AG08395 (cell line): ENCODE measurements at regions not wholly inside any gene's neighbourhood (a gene's known extent, or its start where the extent isn't known, plus 50 kb on each side); places are given as distances from the start of the nearest gene placed in this dataset.

Experiments used
- DNase-seq: peaks from one replicate; pipeline ENCODE4 v3.0.0; 2012; ENCODE audit warnings: mixed read lengths, low spot score

DNA sequence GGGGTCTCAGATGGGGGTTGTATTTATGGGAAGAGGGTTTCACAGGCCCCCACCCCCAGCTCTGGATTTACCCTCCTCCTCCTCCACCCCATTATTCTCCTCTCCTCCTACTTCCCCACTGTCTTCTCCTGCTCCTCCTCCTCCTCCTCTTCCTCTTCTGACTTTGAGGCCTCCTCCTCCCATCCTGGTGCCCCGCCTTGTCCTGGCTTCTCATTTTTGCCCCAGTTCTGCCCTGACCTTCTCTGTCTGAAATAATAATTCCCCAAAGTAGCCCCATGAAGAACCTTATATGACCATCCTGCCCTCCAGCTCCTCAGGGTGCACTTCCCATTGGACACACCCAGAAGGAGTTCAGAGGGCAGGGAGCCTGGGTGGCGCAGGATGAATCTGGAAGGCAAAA, 351.4 kb upstream of the GATB start:
- no peak for DNase-seq

DNA sequence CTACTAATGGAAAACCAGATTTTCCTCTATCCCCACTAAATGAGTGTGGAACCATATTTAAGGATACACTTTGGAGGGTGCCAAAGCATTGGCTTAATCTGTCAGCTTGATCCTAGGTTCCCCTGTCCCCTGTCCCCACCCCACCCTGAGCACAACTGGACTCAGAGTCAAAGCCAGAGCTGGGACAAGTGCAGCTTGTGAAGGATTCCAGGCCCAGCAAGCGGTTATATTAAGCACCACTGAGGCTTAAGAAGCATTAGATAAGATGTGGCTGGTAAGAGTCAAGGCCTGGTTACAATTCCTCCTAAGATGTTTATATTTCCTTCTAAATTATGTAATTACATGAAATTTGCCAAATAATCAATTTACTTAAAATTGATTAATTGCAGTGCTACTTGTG, 350.0 kb upstream of the GATB start:
- no peak for DNase-seq

DNA sequence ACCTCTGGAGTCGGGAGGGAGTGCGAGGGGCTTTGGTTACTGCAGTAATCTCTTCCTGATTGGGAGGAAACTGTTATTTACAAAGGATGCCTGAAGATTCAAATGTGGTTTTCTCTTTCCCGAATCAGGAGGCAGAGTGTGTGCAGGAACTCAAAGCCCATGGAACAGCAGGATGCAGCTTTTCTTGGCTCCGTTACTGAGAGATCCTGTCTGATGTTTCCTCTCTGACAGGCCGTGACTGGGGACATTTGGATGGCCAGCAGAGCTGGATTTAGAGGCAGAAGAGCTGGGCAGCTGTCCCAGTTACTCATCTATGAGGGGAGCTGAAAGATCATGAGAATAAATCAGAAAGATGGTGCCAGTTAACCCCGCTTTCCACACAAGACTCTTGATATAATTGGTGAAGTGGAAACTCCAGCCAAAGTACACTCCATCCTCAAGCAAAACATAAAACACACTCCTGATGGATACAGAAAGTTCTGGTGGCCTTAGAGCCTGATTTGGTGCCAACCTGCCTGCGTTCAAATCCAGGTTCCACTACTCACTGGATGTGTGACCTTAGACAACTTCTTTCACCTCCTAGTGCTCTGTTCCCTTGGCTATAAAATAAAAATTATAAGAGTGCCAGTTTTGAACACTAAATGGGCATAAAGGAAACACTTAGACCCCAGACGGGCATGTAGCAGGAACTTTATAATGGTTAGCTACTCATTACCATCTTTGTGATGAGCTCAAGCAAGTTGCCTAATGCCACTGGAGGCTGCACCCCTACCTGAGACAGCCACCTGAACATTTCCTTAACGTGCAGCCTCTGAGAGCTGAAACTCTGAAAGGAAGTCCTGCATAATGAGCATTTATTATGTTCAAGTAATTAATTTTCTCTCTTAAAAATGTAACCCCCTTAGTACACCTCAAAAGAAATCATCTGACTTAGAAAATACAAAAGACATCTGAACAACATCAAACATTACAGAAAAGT, 349.0 kb upstream of the GATB start:
- peak; percentile 36 for DNase-seq

DNA sequence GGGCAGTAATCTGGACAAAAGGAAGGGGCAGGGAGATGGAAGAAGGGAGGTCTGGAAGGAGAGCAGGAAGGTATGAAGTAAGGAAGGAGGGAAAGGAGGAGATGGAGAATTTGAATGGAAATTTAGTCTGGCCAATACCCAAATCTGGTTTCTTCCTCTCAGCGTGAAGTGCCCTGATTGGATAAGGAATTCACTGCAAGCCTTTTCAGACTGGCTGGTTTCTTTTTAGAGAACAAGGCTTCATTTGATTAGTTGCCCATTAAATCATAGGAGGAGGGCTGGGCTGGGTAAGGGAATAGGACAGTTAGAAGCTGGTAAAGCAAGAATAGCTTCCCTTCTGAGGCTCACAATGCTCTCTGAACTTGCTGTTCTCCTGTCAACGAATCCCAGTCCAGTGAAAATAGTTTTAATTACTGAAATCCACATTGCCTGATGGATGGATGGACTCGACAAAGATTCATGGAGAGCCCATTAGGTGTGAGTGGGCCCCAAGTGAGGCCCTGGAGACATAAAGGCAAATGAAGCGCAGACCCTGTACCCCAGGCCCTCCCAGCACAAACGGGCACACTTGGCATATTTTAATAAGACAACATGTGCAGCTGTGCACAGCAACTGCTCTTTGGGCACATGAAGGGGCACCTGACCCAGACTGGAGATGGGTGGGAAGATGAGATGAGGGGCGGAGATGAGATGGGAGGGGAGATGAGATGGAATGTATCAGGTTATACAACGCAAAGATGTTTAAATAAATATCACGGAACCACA, 347.1 kb upstream of the GATB start:
- no peak for DNase-seq

DNA sequence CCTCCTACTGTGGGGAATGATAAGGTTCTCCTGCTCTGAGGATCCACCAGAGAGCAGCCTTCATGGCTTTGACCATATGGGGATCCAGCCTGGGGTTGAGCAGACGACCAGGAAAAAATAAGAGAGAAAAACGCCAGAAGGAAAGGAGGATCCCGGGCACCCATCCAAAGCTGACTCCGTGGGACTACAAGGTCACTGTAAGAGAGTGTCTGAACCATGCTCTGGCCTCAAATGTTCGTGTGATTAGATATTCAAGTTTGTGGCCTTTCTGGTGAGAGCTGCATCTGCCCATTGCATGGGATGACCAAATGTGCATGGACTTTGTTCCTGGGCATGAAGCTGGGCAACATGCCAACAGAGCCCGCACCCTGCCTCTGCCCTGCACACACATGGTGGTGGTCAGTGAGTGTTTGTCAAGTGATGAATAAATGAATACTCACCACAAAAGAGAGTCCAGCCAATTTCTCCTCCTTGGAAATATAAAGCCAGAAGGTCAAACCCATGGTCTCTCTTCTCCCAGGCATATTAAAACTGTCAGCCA, 346.0 kb upstream of the GATB start:
- no peak for DNase-seq

DNA sequence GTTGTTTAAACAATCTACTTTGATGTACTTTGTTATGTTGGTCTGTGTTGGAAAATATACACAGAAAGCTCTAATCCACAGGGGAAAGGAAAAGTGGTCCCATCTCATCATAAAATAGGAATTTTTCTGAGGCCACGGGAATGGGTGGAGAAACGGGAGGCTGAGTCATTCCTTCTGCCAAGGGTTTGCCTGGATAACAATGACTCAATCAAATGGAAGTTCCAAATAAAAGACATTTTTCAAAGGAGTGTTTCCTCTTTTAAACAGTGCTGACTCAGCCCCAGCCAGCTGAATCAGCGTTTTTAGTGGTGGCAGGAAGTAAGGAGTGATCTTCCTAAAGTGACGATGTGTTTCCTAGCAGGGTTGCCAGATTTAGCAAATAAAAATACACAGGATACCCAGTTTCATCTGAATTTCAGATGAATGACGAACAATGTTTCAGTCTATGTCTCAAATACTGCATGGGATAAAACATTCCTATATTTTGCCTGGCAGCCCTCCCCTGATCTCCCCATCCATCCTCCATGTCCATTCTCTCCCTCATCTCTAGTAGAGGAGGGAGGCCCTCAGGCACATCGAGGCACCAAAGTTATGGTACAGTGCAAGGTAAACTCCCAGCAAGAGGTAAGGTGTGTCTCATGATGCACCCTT, 345.4 kb upstream of the GATB start:
- DNase-seq = peak; percentile 91

DNA sequence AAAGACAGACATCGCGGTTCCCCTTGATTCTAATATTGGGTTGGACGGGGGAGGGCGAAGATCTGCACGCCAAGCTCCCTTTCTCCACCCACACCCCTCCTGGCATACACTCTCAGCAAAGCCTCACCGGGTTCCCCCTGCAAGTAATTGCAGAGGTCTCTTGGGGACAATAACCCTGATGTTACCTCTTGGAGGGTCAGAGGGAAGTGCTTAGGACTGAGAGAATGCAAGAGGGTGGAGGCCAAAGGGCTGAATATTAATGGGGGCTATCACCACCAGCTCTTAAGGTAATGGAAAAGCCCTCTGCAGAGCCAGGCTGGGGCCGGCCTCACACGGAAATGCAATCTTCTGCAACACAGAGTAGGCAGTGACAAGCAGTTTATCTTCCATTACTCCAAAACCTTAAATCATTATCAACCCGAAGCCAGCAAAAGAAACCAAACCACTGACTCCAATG, 344.1 kb upstream of the GATB start:
- no peak for DNase-seq

DNA sequence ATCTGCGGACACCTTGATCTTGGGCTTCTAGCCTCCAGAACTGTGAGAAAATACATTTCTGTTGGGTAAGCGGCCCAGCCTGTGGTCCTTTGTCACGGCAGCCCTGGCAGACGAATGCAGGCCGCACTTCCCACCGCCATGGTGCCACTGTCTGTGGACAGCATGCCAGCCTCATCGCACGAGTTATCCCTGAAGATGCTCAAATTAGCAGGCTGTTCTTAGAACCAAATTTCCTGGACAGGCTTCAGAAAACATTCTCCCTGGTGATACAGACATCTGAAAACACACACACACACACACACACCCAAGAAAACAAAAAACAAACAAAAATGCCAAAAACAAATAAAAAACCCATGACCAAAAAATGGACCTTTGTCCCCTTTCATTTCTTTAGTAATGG, 343.5 kb upstream of the GATB start:
- DNase-seq = no peak

DNA sequence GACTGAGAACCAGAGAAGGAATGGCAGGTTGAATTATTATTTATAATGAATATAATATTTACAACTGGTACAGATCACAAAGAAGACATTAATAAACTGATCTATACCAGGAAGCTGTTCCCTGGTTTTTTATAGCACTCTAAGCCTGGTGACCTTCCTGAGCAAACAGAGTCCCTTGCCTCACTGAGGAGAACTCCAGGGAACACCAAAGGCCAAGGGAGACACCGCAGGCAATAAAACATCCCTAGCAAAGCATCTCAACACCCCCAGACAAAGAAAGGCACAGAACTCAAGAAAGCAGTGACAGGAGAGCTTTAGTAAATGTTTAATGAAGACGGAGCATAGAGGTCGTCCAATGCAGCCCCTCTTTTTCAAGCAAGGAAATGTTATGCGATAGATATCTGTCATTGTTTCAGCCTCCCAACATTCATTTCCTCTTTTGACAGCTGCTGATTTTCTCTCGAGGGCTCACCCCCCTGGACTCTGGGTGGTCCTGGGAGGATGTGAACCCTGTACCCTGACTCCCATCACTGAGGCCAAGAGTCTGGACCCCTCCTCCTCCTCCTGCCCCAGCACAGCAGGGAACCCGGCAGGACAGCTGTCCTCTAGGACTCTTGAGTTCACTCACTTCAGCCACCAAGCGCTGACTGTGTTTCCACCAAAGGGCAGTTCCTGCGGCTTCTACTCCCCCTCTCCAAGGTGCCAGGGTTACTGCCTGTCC, 342.5 kb upstream of the GATB start:
- no peak for DNase-seq

DNA sequence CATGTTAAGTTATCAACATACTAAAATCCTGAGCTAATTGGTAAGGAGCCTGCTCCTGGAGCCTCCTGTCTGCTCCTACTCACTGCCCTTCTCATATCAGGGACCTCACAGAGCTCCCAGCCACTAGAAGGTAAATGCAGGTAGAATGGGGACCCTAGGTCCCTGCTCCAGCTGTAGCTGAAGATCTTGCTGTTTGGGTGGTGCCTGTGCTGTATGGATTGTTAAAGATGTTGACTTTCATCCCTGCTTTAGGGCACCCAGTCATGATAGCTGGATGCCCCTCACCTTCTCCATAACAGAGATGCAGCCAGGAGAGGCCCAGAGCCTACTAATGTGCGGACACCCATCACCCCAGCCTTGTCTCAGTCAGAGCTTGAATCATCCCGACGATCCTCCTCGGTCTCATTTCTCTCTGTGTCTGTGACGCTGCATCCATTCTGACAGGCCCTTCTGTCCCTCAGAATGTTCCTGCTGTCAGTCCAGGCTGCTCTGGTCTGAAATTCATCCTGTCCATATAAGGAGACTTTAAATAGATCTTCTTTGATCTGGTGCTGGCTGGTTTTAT, 341.7 kb upstream of the GATB start:
- DNase-seq = no peak

DNA sequence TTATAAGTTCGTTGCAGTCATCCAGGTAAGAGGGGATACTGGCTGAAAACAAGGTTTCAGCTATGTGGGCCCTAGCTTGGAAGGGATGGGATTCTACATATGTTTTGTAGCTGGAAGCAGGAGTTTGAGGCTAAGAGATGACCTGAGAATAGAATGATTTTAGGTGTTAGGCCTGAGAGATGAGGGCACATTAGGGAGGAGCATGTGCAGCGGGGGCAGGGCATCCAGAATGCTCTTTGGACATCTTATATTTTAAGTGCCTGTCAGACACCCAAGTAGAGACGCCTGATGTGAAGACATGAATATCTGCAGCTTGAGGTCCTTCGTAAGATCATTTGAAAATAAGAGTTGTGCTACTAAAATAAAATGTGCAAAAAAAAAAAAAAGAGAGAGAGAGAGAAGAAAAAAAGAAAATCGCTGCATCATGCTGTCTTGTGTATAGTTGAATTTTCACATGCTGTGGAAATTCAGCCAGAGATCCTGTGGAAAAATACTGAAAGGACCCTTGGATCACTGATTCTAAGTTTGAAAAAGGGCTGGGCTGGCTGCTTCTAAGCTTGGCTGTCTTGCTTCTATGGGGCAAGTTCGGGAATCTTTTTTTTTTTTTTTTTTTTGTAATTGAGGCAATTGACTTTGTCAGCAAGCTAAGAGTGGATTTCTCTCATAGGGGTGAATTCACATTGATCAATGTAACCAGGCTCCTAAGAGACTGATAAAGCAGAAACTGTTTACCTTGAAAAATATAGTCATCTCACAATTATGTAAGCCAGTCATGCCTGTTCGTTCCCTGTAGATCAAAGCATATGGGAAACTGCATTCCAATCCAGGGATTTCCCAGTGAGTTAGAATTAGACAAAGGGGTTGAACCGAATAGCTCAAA, 341.0 kb upstream of the GATB start:
- no peak for DNase-seq

DNA sequence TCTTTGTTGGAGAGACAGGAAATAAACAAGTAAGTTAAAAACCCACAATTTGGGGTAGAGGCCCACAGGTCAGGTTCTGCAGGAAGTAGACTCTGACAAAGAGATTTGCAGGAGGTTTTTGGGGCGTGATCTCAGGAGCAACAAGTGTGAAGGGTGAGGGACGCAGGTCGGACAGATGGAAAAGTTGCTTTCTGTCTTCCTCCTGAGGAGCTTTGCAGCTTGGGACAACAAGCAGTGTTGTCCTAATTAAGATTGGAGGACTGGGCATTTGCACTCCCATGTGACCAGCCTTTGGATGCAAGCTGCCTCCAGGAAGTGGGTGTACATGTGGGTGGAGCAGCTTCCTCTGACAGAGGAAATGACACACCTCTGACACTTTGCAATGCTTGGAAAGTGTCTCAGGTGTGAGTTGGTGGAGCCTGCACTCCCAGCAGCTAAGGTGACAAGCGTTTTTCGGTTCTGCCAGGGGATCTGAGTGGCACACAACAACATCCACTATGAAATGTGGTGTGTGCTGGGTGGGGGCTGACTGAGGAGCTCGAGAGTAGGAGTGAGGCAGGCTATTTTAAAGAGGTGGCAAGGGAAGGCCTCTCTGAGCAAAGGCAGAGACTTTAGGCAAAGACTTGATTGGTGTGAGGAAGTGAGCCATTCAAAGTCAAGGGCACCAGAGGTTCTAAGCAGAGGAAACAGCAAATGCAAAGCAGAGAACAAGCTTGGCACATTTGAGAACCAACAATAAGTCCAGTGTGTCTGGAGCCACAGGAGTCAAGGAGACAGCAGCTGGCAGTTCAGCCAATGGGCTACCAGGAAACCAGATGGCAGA, 339.8 kb upstream of the GATB start:
- DNase-seq = no peak

DNA sequence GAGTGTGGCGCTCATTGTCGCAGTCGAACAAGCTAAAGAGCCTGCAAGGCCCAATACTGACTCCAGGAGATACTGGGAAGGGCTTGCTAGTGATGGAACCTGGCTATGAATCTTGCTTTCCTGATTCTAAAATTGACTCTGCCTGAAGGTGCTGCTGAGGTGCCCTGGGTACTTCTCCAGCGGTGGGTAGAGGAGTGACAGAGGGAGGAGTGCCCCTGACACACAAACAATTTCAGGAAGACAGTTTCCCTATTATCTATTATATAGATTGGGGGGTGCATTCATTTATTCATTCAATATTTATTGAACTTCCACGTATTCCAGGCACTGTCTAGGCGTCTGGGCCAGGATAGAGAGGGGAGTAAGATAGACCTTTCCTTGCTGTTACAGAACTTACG, 339.2 kb upstream of the GATB start:
- no peak for DNase-seq

DNA sequence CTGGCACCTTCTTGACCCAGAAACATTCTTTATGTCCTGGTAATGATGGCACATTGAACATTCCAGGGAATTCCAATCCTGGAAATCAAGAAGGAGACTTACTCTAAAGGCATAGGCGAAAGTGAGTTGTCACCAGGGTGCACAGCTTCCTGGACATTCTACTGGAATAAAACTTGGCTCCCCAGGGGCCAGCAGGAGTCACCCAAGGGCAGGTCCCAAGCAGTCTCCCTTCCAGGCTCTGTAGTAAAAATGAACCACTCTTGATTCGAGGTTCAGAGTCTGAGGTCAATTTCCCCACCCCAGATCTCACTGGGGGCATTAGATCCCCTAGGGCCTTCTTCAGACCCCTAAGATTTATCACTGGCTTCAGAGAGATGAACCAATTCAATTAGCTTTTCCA, 338.7 kb upstream of the GATB start:
- DNase-seq = no peak

DNA sequence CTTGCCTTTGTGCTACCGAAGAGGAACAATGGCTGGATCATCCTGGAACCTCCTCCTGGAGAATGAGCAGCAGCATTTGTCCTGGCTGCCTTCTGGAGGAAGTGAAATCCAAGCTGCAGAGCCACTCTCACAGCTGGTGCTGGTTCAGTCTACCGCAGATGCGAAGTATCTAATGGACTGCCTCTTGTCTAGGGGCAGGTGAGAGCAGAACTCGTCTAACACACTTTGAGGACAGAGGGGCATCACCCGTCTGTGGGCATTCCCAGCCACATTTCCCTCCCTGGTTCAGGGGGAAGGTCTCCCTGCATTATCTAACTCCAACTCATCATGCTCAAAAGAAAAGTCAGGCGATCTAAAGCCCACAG, 338.2 kb upstream of the GATB start:
- no peak for DNase-seq

DNA sequence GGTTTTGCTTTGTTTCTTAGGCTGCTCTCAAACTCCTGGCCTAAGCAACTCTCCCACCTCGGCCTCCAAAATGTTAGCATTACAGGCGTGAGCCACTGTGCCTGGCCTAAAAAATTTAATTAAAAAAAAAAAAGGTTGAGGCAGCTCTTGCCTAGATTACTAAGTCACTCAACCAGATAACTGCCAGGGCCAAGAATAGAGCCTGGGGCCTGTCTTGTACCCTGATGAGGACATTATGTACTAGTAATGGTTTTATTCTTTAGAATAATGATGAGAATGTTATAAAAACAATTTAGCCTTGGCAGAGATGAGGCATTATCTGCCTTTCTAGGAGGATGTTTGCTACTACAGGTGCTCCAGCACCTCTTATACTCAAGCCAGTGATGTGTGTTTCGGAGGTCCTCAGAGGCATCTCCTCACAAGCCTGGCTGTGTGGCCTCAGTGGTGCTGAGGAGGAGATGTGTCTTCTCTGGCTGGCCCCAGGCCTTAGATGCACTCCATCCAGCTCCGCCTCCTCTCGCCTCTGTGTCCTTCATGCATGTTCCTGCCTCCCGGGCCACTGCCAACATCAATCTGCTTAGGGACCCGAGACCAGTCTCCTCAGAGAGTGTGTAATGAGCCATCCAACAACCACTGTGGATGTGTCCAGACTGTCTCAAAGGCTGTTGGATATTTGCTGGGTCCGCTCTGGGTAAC, 337.7 kb upstream of the GATB start:
- DNase-seq = no peak

DNA sequence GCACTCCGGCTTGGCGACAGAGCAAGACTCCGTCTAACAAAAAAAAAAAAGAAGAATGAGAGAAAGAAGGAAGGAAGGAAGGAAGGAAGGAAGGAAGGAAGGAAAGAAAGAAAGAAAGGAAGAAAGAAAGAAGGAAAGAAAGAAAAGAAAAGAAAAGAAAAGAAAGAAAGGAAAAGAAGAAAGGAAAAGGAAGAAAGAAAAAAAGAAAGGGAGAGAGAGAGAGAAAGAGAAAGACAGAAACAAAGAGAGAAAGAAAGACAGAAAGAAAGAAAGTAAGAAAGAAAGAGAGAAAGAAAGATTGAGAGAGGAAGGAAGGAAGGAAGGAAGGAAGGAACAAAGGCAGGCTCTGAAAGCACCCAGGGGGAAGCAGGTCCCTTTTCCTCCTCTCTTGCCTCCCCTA, 336.6 kb upstream of the GATB start:
- no peak for DNase-seq

DNA sequence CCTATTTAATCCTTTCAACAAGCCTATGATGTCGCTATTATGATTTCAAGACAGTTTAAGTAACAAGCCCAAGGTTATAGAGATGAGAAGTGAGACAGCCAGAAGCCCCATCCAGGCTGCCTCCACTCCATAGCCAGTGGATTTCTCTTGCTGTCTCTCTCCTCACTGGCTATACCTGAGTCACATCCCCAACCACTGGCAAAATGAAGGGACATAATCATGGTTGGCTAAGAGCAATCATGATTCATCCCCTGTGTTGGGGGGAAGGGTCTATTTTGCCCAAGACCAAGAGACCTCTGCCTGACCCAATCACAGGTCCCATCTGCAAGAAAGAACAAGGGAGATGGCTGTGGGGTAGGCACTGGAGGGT, 334.9 kb upstream of the GATB start:
- DNase-seq = no peak
